22Rv1 (cell line): ENCODE measurements at regions not wholly inside any gene's neighbourhood (a gene's known extent, or its start where the extent isn't known, plus 50 kb on each side); places are given as distances from the start of the nearest gene placed in this dataset.

Source experiments
- CTCF ChIP-seq: fragments of 450-650 bp; IDR thresholded peaks from 2 replicates; pipeline ENCODE4 v1.5.1; 2017; ENCODE audit warnings: mild to moderate bottlenecking
- ZFX ChIP-seq: fragments of 450-650 bp; IDR thresholded peaks from 2 replicates; pipeline ENCODE4 v1.6.1; 2017; ENCODE audit warnings: antibody characterized with exemption, borderline replicate concordance

GRCh38 chr5:174414315-174414710 lies 310.1 kb upstream of the MSX2 start:
- TF ChIP-seq CTCF (no peak), ZFX (no peak)
